Endothelial cell of umbilical vein (primary cell): ENCODE measurements at regions not wholly inside any gene's neighbourhood (a gene's known extent, or its start where the extent isn't known, plus 50 kb on each side); places are given as distances from the start of the nearest gene placed in this dataset.

Source experiments
- BruUV-seq: library from RNA; stranded (reverse); fragments of 400-500 nt; replicated peaks from 2 replicates; lab custom pipeline; 2021; lab: Mats Ljungman, UMichigan
- CTCF ChIA-PET: fragments of 300-600, 350-600 bp; sonication (Branson Sonifier 250); formaldehyde crosslinking; loops from one replicate; lab custom pipeline; 2021; ENCODE audit warnings: antibody characterized with exemption, inconsistent platforms; lab: Charles Lee
- POLR2A ChIA-PET: fragments of 300-600, 350-600 bp; sonication (Branson Sonifier 250); formaldehyde crosslinking; loops from one replicate; lab custom pipeline; 2021; ENCODE audit warnings: antibody characterized with exemption, inconsistent platforms; lab: Charles Lee
- DNase-seq: peaks from one replicate; pipeline ENCODE4 v3.0.0-alpha.2; 2011; ENCODE audit warnings: low read depth, low spot score
- FAIRE-seq: peaks from 2 replicates; lab custom pipeline; 2011; peaks lifted over from hg19 to GRCh38; lab: Jason Lieb, UNC
- H2AFZ ChIP-seq: 2 replicates; pipeline ENCODE4 v1.6.0; 2012; ENCODE audit warnings: low read depth, low read length, control low read depth, inconsistent platforms
- H3K27ac ChIP-seq: 2 replicates; pipeline ENCODE4 v1.5.1; 2011; ENCODE audit warnings: low read depth, mild to moderate bottlenecking, control low read depth, low read length, moderate library complexity; ENCODE audit not compliant: insufficient read depth
- H3K27me3 ChIP-seq, 2 experiments: 2 replicates each; pipeline versions ENCODE4 v1.6.0 to v1.6.1; 2011; ENCODE audit warnings: low read length in 2 of 2, mixed read lengths in 1 of 2; ENCODE audit not compliant: control insufficient read depth in 2 of 2, insufficient read depth in 2 of 2
- H3K36me3 ChIP-seq, 2 experiments: 2 replicates in 1 of 2; 3 replicates in 1 of 2; pipeline ENCODE4 v1.5.1; 2011; ENCODE audit warnings: low read length in 2 of 2, mild to moderate bottlenecking in 1 of 2, moderate library complexity in 1 of 2; ENCODE audit not compliant: control insufficient read depth in 2 of 2, insufficient read depth in 2 of 2; ENCODE audit errors: extremely low read depth in 1 of 2
- H3K4me1 ChIP-seq: 3 replicates; pipeline ENCODE4 v1.5.1; 2011; ENCODE audit warnings: mild to moderate bottlenecking, low read length; ENCODE audit not compliant: control insufficient read depth, insufficient read depth; ENCODE audit errors: extremely low read depth
- H3K4me2 ChIP-seq: 2 replicates; pipeline ENCODE4 v1.6.1; 2011; ENCODE audit warnings: low read length, control low read depth, mixed read lengths; ENCODE audit not compliant: insufficient read depth
- H3K4me3 ChIP-seq, 3 experiments: fragments of 200-600 bp in 1 of 3; sonication (generic), shearing (Covaris generic) in 1 of 3; replicated peaks in 1 of 3; 2 replicates each; pipeline ENCODE4 v1.5.1; 2011 to 2016; ENCODE audit warnings: control low read depth in 3 of 3, low read length in 3 of 3, mild to moderate bottlenecking in 2 of 3, inconsistent platforms in 1 of 3, low read depth in 1 of 3, moderate library complexity in 1 of 3; ENCODE audit not compliant: insufficient read depth in 1 of 3
- H3K79me2 ChIP-seq: 2 replicates; pipeline ENCODE4 v1.6.0; 2012; ENCODE audit warnings: low read length, inconsistent platforms; ENCODE audit not compliant: control insufficient read depth, insufficient read depth
- H3K9ac ChIP-seq: replicated peaks from 2 replicates; pipeline ENCODE3; 2011; ENCODE audit warnings: low read length, control low read depth; ENCODE audit not compliant: insufficient read depth; ENCODE audit errors: extremely low read depth
- H3K9me1 ChIP-seq: replicated peaks from 3 replicates; pipeline ENCODE4 v1.6.0; 2011; ENCODE audit warnings: mild to moderate bottlenecking, low read length; ENCODE audit not compliant: control insufficient read depth, insufficient read depth; ENCODE audit errors: extremely low read depth
- H3K9me3 ChIP-seq: replicated peaks from 2 replicates; pipeline ENCODE4 v1.5.1; 2012; ENCODE audit warnings: low read length, inconsistent platforms; ENCODE audit not compliant: control insufficient read depth, insufficient read depth
- H4K20me1 ChIP-seq: replicated peaks from 2 replicates; pipeline ENCODE3; 2011; ENCODE audit warnings: mild to moderate bottlenecking, low read length; ENCODE audit not compliant: control insufficient read depth, insufficient read depth; ENCODE audit errors: extremely low read depth
- CTCF ChIP-seq, 2 donors: IDR thresholded peaks; 1 replicate in 1 of 2; 2 replicates in 1 of 2; pipeline ENCODE4 v1.5.1; 2011; ENCODE audit warnings: low read length in 2 of 2, mild to moderate bottlenecking in 2 of 2, moderate library complexity in 2 of 2, control low read depth in 1 of 2, inconsistent platforms in 1 of 2, low read depth in 1 of 2; ENCODE audit not compliant: insufficient read depth in 1 of 2; ENCODE audit errors: extremely low read depth in 1 of 2
- EZH2 ChIP-seq: IDR thresholded peaks from 2 replicates; pipeline ENCODE4 v1.6.1; 2012; ENCODE audit warnings: borderline replicate concordance, low read depth, mild to moderate bottlenecking, moderate library complexity, low read length, inconsistent platforms; ENCODE audit not compliant: severe bottlenecking
- FOS ChIP-seq: IDR thresholded peaks from 2 replicates; pipeline ENCODE4 v1.6.1; 2011; ENCODE audit warnings: mild to moderate bottlenecking, low read length, moderate library complexity, borderline replicate concordance; ENCODE audit not compliant: insufficient read depth
- GATA2 ChIP-seq: IDR thresholded peaks from 2 replicates; pipeline ENCODE4 v1.7.0; 2011; ENCODE audit warnings: low read depth, mild to moderate bottlenecking, moderate library complexity, mixed read lengths, low read length; ENCODE audit not compliant: insufficient read length, insufficient read depth
- JUN ChIP-seq: IDR thresholded peaks from 2 replicates; pipeline ENCODE4 v1.6.1; 2011; ENCODE audit warnings: borderline replicate concordance, low read depth; ENCODE audit not compliant: insufficient read length, insufficient read depth
- MAX ChIP-seq: IDR thresholded peaks from 2 replicates; pipeline ENCODE4 v1.6.1; 2011; ENCODE audit not compliant: insufficient read depth, insufficient read length
- MYC ChIP-seq: IDR thresholded peaks from one replicate; pipeline ENCODE4 v1.6.1; 2011; ENCODE audit warnings: mild to moderate bottlenecking, low read depth, low read length
- POLR2A ChIP-seq: IDR thresholded peaks from 2 replicates; pipeline ENCODE4 v1.6.1; 2012; ENCODE audit warnings: low read depth, mild to moderate bottlenecking, control low read depth, low read length
- POLR2AphosphoS5 ChIP-seq: IDR thresholded peaks from 2 replicates; pipeline ENCODE4 v1.6.1; 2012; ENCODE audit warnings: low read depth, mild to moderate bottlenecking, control low read depth, low read length, moderate library complexity; ENCODE audit not compliant: insufficient read depth
- dilution Hi-C: fragments of 300-500 bp; cut with MboI; formaldehyde crosslinking; loops from one replicate; pipeline ENCODE4 v1.15.0; 2019; ENCODE audit warnings: low sequenced_read_pairs; ENCODE audit not compliant: extremely low pct_ligation_motif_present
- intact Hi-C: fragments of 100-400 bp; cut with micrococcal nuclease; formaldehyde crosslinking; loops from one replicate; pipeline ENCODE4 v1.10.0; 2022

GRCh38 chr1:70909262-70909822 lies 138.3 kb downstream of the PTGER3 start:
- H3K9ac ChIP-seq, result no peak overlapping the region
- POLR2A ChIA-PET, result no interaction called here

More at GRCh38 chr1:70909262-70909822, 138.3 kb downstream of the PTGER3 start:
- CTCF ChIA-PET, result interaction anchor here (0.7 kb wide), 1 partner anchor 24 kb away, joined by 3 read pairs; no protein-coding TSS in a partner anchor
- no peaks in the 10 kb centered on the region for H3K79me2 ChIP-seq
- H2AFZ ChIP-seq, result no peak overlapping the region
- H3K9me1 ChIP-seq, result no peaks in the 10 kb centered on the region
- TF ChIP-seq FOS (no peak), POLR2AphosphoS5 (no peak), CTCF (IDR thresholded peaks at IDR 0.05; ENCODE audit: extremely low read depth in 1 of 2, insufficient read depth in 1 of 2, low read depth in 1 of 2, low read length in 2 of 2) (no peak), MYC (no peak), POLR2A (no peak), JUN (no peak), MAX (no peak), GATA2 (no peak), EZH2 (no peak)
- no peaks in the 10 kb centered on the region for H3K27me3 ChIP-seq
- DNase-seq (no peak), FAIRE-seq (no peak)
- no peak overlapping the region for H3K4me2 ChIP-seq
- no peak overlapping the region for H3K27ac ChIP-seq
- no peaks in the 10 kb centered on the region for H4K20me1 ChIP-seq
- dilution Hi-C loops, result no loop called here
- H3K9me3 ChIP-seq, result no peaks in the 10 kb centered on the region
- no TSS peak for BruUV-seq
- H3K4me3 ChIP-seq, result no peak overlapping the region
- H3K4me1 ChIP-seq, result no peaks in the 10 kb centered on the region
- H3K36me3 ChIP-seq, result no peaks in the 10 kb centered on the region
- intact Hi-C loops, result no loop called here
